Activated CD4-positive, alpha-beta T cell treated with anti-CD3 and anti-CD28 coated beads, Interleukin-2, amount 50 U/mL, for 16 hours (primary cell): ENCODE measurements at regions not wholly inside any gene's neighbourhood (a gene's known extent, or its start where the extent isn't known, plus 50 kb on each side); places are given as distances from the start of the nearest gene placed in this dataset.

Source experiments
- DNase-seq: peaks from one replicate; pipeline ENCODE4 v3.0.0-alpha.2; 2020

- no peak for DNase-seq
Observed at GRCh38 chr11:88404932-88405710, 67.6 kb upstream of the CTSC start.

- DNase-seq = no peak
Observed at GRCh38 chr11:88404391-88404790, 66.9 kb upstream of the CTSC start.

GRCh38 chr11:88402784-88403183 is 65.2 kb upstream of the CTSC start:
- no peak for DNase-seq

GRCh38 chr11:88402192-88402715 is 64.7 kb upstream of the CTSC start:
- DNase-seq = no peak

- no peak for DNase-seq
Observed at GRCh38 chr11:88398791-88399570, 61.4 kb upstream of the CTSC start.

- no peak for DNase-seq
Observed at GRCh38 chr11:88398372-88398771, 60.8 kb upstream of the CTSC start.

- no peak for DNase-seq
Observed at GRCh38 chr11:88390254-88390653, 52.7 kb upstream of the CTSC start.

- no peak for DNase-seq
Observed at GRCh38 chr11:88387957-88388356, 50.4 kb upstream of the CTSC start.
